HEK293T (cell line): ENCODE measurements at regions not wholly inside any gene's neighbourhood (a gene's known extent, or its start where the extent isn't known, plus 50 kb on each side); places are given as distances from the start of the nearest gene placed in this dataset.

ENCODE experiments used
- CTCF ChIA-PET: fragments of 350-600 bp; formaldehyde crosslinking; extraction: SDS; loops from one replicate; lab custom pipeline; 2021; ENCODE audit warnings: antibody characterized with exemption, inconsistent platforms; lab: Yijun Ruan, JAX
- POLR2A ChIA-PET: fragments of 350-600 bp; formaldehyde crosslinking; extraction: SDS; loops from one replicate; lab custom pipeline; 2020; ENCODE audit warnings: antibody characterized with exemption, inconsistent platforms; lab: Yijun Ruan, JAX
- DNase-seq: peaks from one replicate; pipeline ENCODE4 v3.0.0; 2012; ENCODE audit warnings: mixed read lengths; ENCODE audit errors: extremely low spot score
- ARNT ChIP-seq: fragments of 450-650 bp; IDR thresholded peaks from 2 replicates; pipeline ENCODE4 v1.6.1; 2017; ENCODE audit warnings: mild to moderate bottlenecking
- BHLHE40 ChIP-seq: fragments of 450-650 bp; IDR thresholded peaks from 2 replicates; pipeline ENCODE4 v1.6.1; 2016; ENCODE audit warnings: mild to moderate bottlenecking, moderate library complexity, borderline replicate concordance
- CTBP1 ChIP-seq: fragments of 450-650 bp; IDR thresholded peaks from 2 replicates; pipeline ENCODE4 v1.6.1; 2016; ENCODE audit warnings: borderline replicate concordance
- ELF4 ChIP-seq: fragments of 450-650 bp; IDR thresholded peaks from 2 replicates; pipeline ENCODE4 v1.6.1; 2017; ENCODE audit warnings: antibody characterized with exemption
- FOXA1 ChIP-seq: fragments of 450-650 bp; IDR thresholded peaks from 2 replicates; pipeline ENCODE4 v1.6.1; 2016; ENCODE audit warnings: mild to moderate bottlenecking
- FOXK2 ChIP-seq: fragments of 450-650 bp; IDR thresholded peaks from 2 replicates; pipeline ENCODE4 v1.6.1; 2016; ENCODE audit warnings: mild to moderate bottlenecking
- FOXM1 ChIP-seq: fragments of 450-650 bp; IDR thresholded peaks from 2 replicates; pipeline ENCODE4 v1.6.1; 2017; ENCODE audit warnings: mild to moderate bottlenecking, borderline replicate concordance
- HDGF ChIP-seq: fragments of 450-650 bp; IDR thresholded peaks from 2 replicates; pipeline ENCODE4 v1.6.1; 2017; ENCODE audit warnings: antibody characterized with exemption, borderline replicate concordance
- L3MBTL2 ChIP-seq: fragments of 450-650 bp; conservative IDR thresholded peaks from 2 replicates; pipeline ENCODE4 v1.6.1; 2016; ENCODE audit warnings: mild to moderate bottlenecking
- LEF1 ChIP-seq: fragments of 450-650 bp; IDR thresholded peaks from 2 replicates; pipeline ENCODE4 v1.6.1; 2017; ENCODE audit warnings: mild to moderate bottlenecking, borderline replicate concordance
- NFRKB ChIP-seq: fragments of 450-650 bp; IDR thresholded peaks from 2 replicates; pipeline ENCODE4 v1.6.1; 2016; ENCODE audit warnings: mild to moderate bottlenecking, moderate library complexity
- PKNOX1 ChIP-seq: fragments of 450-650 bp; IDR thresholded peaks from 2 replicates; pipeline ENCODE4 v1.6.1; 2016
- SP1 ChIP-seq: fragments of 450-650 bp; IDR thresholded peaks from 2 replicates; pipeline ENCODE4 v1.6.1; 2017
- SUZ12 ChIP-seq: fragments of 450-650 bp; IDR thresholded peaks from 2 replicates; pipeline ENCODE4 v1.6.1; 2016; ENCODE audit warnings: mild to moderate bottlenecking
- TARDBP ChIP-seq: fragments of 450-650 bp; IDR thresholded peaks from 2 replicates; pipeline ENCODE4 v1.6.1; 2016
- ZNF384 ChIP-seq: fragments of 450-650 bp; IDR thresholded peaks from 2 replicates; pipeline ENCODE4 v1.6.1; 2016

GRCh38 chr4:60039908-60040307 lies 1160.2 kb upstream of the ADGRL3 start:
- no peak for DNase-seq
- CTCF ChIA-PET = no interaction called here
- POLR2A ChIA-PET = no interaction called here
- TF ChIP-seq ZNF384 = no peak
- no peak for TF ChIP-seq NFRKB
- no peak for TF ChIP-seq SUZ12
- no peak for TF ChIP-seq ELF4
- no peak for TF ChIP-seq BHLHE40
- TF ChIP-seq LEF1 = no peak
- TF ChIP-seq L3MBTL2 = no peak
- no peak for TF ChIP-seq TARDBP
- no peak for TF ChIP-seq HDGF
- no peak for TF ChIP-seq ARNT
- TF ChIP-seq SP1 = no peak
- no peak for TF ChIP-seq FOXK2
- no peak for TF ChIP-seq PKNOX1
- TF ChIP-seq CTBP1 = no peak

- TF ChIP-seq SP1 (no peak), ELF4 (no peak), FOXA1 (no peak), NFRKB (no peak), PKNOX1 (no peak), LEF1 (no peak), HDGF (no peak), L3MBTL2 (no peak), CTBP1 (no peak), FOXM1 (no peak), BHLHE40 (no peak), ARNT (no peak), FOXK2 (no peak), ZNF384 (no peak), SUZ12 (no peak), TARDBP (no peak)
- POLR2A ChIA-PET = no interaction called here
- CTCF ChIA-PET = no interaction called here
- DNase-seq = no peak
These were observed 1157.9 kb upstream of the ADGRL3 start for GRCh38 chr4:60042231-60042652.

- POLR2A ChIA-PET = no interaction called here
- no peak for DNase-seq
- no peak for TF ChIP-seq HDGF
- no peak for TF ChIP-seq ELF4
- no peak for TF ChIP-seq FOXA1
- TF ChIP-seq L3MBTL2 = no peak
- no peak for TF ChIP-seq FOXM1
- no peak for TF ChIP-seq PKNOX1
- TF ChIP-seq FOXK2 = no peak
- TF ChIP-seq NFRKB = no peak
- TF ChIP-seq ZNF384 = no peak
- TF ChIP-seq BHLHE40 = no peak
- no peak for TF ChIP-seq TARDBP
- no peak for TF ChIP-seq SUZ12
- TF ChIP-seq LEF1 = no peak
- no peak for TF ChIP-seq SP1
- no peak for TF ChIP-seq CTBP1
- no peak for TF ChIP-seq ARNT
- CTCF ChIA-PET = no interaction called here
These were observed 1157.2 kb upstream of the ADGRL3 start for GRCh38 chr4:60042941-60043340.

GRCh38 chr4:60078984-60079383 lies 1121.1 kb upstream of the ADGRL3 start:
- DNase-seq = no peak

GRCh38 chr4:60081839-60082238 lies 1118.3 kb upstream of the ADGRL3 start:
- ChIA-PET POLR2A (no interaction called here), CTCF (no interaction called here)
- no peak for DNase-seq
- TF ChIP-seq TARDBP (no peak), FOXM1 (no peak), SUZ12 (no peak), ELF4 (no peak), HDGF (no peak), NFRKB (no peak), PKNOX1 (no peak), L3MBTL2 (no peak), FOXA1 (no peak), FOXK2 (no peak), BHLHE40 (no peak)

More at GRCh38 chr4:60078984-60079383, 1121.1 kb upstream of the ADGRL3 start:
- TF ChIP-seq LEF1 = no peak
- TF ChIP-seq HDGF = no peak
- TF ChIP-seq FOXK2 = no peak
- TF ChIP-seq PKNOX1 = no peak
- TF ChIP-seq BHLHE40 = no peak
- TF ChIP-seq ARNT = no peak
- TF ChIP-seq FOXA1 = no peak
- no peak for TF ChIP-seq FOXM1
- ChIA-PET CTCF (no interaction called here), POLR2A (no interaction called here)
